ENCODE measurements at regions not wholly inside any gene's neighbourhood (a gene's known extent, or its start where the extent isn't known, plus 50 kb on each side); places are given as distances from the start of the nearest gene placed in this dataset.
A peak's percentile ranks its signal among the peaks of the same experiment; 100 is the strongest.

- no peak for DNase-seq (ENCODE audit: low spot score)
These were observed 1220.3 kb upstream of the CITED2 start for GRCh38 chr6:140594806-140595128.

GRCh38 chr6:140592877-140593276 lies 1218.4 kb upstream of the CITED2 start:
- no peak for DNase-seq (ENCODE audit: low spot score)

GRCh38 chr6:140590641-140591040 lies 1216.2 kb upstream of the CITED2 start:
- no peak for DNase-seq (ENCODE audit: low spot score)

- no peak for DNase-seq (ENCODE audit: low spot score)
These were observed 1212.1 kb upstream of the CITED2 start for GRCh38 chr6:140586426-140587061.

- DNase-seq (ENCODE audit: low spot score), result no peak
These were observed 1207.2 kb upstream of the CITED2 start for GRCh38 chr6:140581601-140582000.

- no peak for DNase-seq (ENCODE audit: low spot score)
These were observed 1205.5 kb upstream of the CITED2 start for GRCh38 chr6:140579918-140580317.

- DNase-seq (ENCODE audit: low spot score), result no peak
These were observed 1201.6 kb upstream of the CITED2 start for GRCh38 chr6:140576004-140576555.

- no peak for DNase-seq (ENCODE audit: low spot score)
These were observed 1198.4 kb upstream of the CITED2 start for GRCh38 chr6:140572867-140573266.

- no peak for DNase-seq (ENCODE audit: low spot score)
These were observed 1197.7 kb upstream of the CITED2 start for GRCh38 chr6:140572129-140572528.

GRCh38 chr6:140571145-140571544 lies 1196.7 kb upstream of the CITED2 start:
- no peak for DNase-seq (ENCODE audit: low spot score)

- DNase-seq (ENCODE audit: low spot score), result no peak
These were observed 1193.0 kb upstream of the CITED2 start for GRCh38 chr6:140567466-140567865.

GRCh38 chr6:140566781-140567277 lies 1192.4 kb upstream of the CITED2 start:
- peak; percentile 23 for DNase-seq (ENCODE audit: low spot score)

GRCh38 chr6:140563728-140564127 lies 1189.3 kb upstream of the CITED2 start:
- no peak for DNase-seq (ENCODE audit: low spot score)

GRCh38 chr6:140561701-140562100 lies 1187.3 kb upstream of the CITED2 start:
- DNase-seq (ENCODE audit: low spot score), result no peak

- DNase-seq (ENCODE audit: low spot score), result no peak
These were observed 1186.2 kb upstream of the CITED2 start for GRCh38 chr6:140560671-140561070.

GRCh38 chr6:140559458-140559857 lies 1185.0 kb upstream of the CITED2 start:
- no peak for DNase-seq (ENCODE audit: low spot score)

GRCh38 chr6:140554421-140554820 lies 1180.0 kb upstream of the CITED2 start:
- no peak for DNase-seq (ENCODE audit: low spot score)

- no peak for DNase-seq (ENCODE audit: low spot score)
These were observed 1173.9 kb upstream of the CITED2 start for GRCh38 chr6:140548366-140548765.

- no peak for DNase-seq (ENCODE audit: low spot score)
These were observed 1172.2 kb upstream of the CITED2 start for GRCh38 chr6:140546640-140547039.

GRCh38 chr6:140544431-140544830 lies 1170.0 kb upstream of the CITED2 start:
- DNase-seq (ENCODE audit: low spot score), result no peak

- no peak for DNase-seq (ENCODE audit: low spot score)
These were observed 1168.4 kb upstream of the CITED2 start for GRCh38 chr6:140542863-140543262.

- DNase-seq (ENCODE audit: low spot score), result no peak
These were observed 1166.8 kb upstream of the CITED2 start for GRCh38 chr6:140541288-140541687.

- no peak for DNase-seq (ENCODE audit: low spot score)
These were observed 1166.3 kb upstream of the CITED2 start for GRCh38 chr6:140540743-140541142.

- DNase-seq (ENCODE audit: low spot score), result no peak
These were observed 1164.5 kb upstream of the CITED2 start for GRCh38 chr6:140538926-140539325.
